Sigmoid colon (tissue), 4 donors: ENCODE measurements at regions not wholly inside any gene's neighbourhood (a gene's known extent, or its start where the extent isn't known, plus 50 kb on each side); places are given as distances from the start of the nearest gene placed in this dataset.

Experiments used
- EP300 ChIP-seq, 4 donors: sonication (generic); formaldehyde crosslinking; IDR thresholded peaks; one replicate each; pipeline ENCODE4 v1.6.1; 2017; ENCODE audit warnings: antibody characterized with exemption in 4 of 4
- POLR2A ChIP-seq, 2 donors: fragments of 450-650 bp; IDR thresholded peaks; one replicate each; pipeline ENCODE4 v1.6.1; 2016; ENCODE audit warnings: antibody characterized with exemption in 2 of 2, mild to moderate bottlenecking in 2 of 2, moderate library complexity in 2 of 2
- POLR2AphosphoS5 ChIP-seq, 4 donors: sonication (generic); formaldehyde crosslinking; IDR thresholded peaks; one replicate each; pipeline ENCODE4 v1.6.1; 2017; ENCODE audit warnings: antibody characterized with exemption in 4 of 4
- TF ChIP-seq, protein P1 (sequence below), 4 experiments: fragments of 450-650 bp in 3 of 4; fragments of 200-600 bp in 1 of 4; IDR thresholded peaks; one replicate each; pipeline ENCODE4 v1.5.1; 2016 to 2019; ENCODE audit warnings: antibody characterized with exemption in 4 of 4, mild to moderate bottlenecking in 3 of 4, moderate library complexity in 2 of 4

DNA sequence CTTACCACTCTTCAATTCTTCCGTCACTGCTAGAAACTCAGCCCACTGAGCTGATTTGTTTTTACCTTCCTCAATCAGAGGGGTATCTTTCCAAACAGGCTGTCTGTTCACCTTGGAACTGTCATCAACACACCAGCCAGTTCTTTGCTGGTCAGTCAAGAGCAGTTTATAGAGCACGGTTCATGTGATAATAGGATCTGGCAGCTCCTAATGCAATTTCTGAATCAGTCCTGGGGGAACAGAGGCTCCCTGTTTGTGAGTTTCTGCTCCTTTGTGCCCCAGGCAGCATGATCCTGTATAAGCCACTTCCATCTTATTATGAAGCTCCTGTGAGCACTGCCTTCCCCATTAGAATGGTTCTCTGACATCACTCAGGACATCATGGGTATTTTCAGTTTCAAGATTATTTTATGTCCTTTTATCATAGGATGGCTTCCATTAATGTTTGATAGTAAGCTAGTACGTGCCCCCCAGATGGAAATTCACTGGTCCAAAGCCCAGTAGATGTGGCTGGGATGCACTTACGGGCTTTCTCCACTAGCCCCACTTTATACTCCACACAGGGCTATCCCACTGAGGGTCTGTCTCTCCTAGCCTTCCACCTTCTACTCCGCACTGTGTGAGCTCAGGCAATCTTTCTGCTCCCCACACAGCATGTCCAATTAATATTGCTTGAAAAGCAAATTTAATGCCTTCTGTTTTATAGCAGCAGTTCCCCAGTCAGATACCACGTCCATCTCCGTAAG lies 85.5 kb upstream of the SPIN1 start:
- TF ChIP-seq POLR2A (IDR thresholded peaks at IDR 0.05) (no peak), POLR2AphosphoS5 (IDR thresholded peaks at IDR 0.05) (no peak), EP300 (IDR thresholded peaks at IDR 0.05) (no peak)
- TF ChIP-seq, protein P1, sequence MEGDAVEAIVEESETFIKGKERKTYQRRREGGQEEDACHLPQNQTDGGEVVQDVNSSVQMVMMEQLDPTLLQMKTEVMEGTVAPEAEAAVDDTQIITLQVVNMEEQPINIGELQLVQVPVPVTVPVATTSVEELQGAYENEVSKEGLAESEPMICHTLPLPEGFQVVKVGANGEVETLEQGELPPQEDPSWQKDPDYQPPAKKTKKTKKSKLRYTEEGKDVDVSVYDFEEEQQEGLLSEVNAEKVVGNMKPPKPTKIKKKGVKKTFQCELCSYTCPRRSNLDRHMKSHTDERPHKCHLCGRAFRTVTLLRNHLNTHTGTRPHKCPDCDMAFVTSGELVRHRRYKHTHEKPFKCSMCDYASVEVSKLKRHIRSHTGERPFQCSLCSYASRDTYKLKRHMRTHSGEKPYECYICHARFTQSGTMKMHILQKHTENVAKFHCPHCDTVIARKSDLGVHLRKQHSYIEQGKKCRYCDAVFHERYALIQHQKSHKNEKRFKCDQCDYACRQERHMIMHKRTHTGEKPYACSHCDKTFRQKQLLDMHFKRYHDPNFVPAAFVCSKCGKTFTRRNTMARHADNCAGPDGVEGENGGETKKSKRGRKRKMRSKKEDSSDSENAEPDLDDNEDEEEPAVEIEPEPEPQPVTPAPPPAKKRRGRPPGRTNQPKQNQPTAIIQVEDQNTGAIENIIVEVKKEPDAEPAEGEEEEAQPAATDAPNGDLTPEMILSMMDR (IDR thresholded peaks at IDR 0.05) = no peak
